KG1 (cell line): ENCODE measurements at regions not wholly inside any gene's neighbourhood (a gene's known extent, or its start where the extent isn't known, plus 50 kb on each side); places are given as distances from the start of the nearest gene placed in this dataset.
"Not testable (repeated sequence)": the region's sequence is repeated elsewhere in the genome, so short reads cannot be mapped to it uniquely, and the experiment has no call there.

ENCODE experiments used
- DNase-seq: peaks from one replicate; lab custom pipeline; 2025; lab: John Stamatoyannopoulos, UW

- DNase-seq: no peak
Observed at GRCh38 chr4:164095313-164096110, 601.0 kb downstream of the TMA16 start.

GRCh38 chr4:164096766-164097518 lies 602.5 kb downstream of the TMA16 start:
- DNase-seq: no peak

- not testable (repeated sequence) for DNase-seq
Observed at GRCh38 chr4:164100741-164101365, 606.4 kb downstream of the TMA16 start.

GRCh38 chr4:164108971-164109370 lies 614.5 kb downstream of the TMA16 start:
- no peak for DNase-seq

- DNase-seq: no peak
Observed at GRCh38 chr4:164109503-164109902, 615.0 kb downstream of the TMA16 start.

GRCh38 chr4:164115236-164115635 lies 620.7 kb downstream of the TMA16 start:
- DNase-seq: no peak

GRCh38 chr4:164116286-164116685 lies 621.8 kb downstream of the TMA16 start:
- no peak for DNase-seq

GRCh38 chr4:164134388-164134787 lies 619.5 kb upstream of the SMIM31 start:
- no peak for DNase-seq

- DNase-seq: no peak
Observed at GRCh38 chr4:164136180-164136616, 617.7 kb upstream of the SMIM31 start.

- no peak for DNase-seq
Observed at GRCh38 chr4:164138521-164138920, 615.4 kb upstream of the SMIM31 start.

GRCh38 chr4:164139291-164139690 lies 614.6 kb upstream of the SMIM31 start:
- DNase-seq: no peak

GRCh38 chr4:164141755-164142375 lies 612.1 kb upstream of the SMIM31 start:
- not testable (repeated sequence) for DNase-seq

- DNase-seq: no peak
Observed at GRCh38 chr4:164154416-164154815, 599.5 kb upstream of the SMIM31 start.

GRCh38 chr4:164169591-164169990 lies 584.3 kb upstream of the SMIM31 start:
- no peak for DNase-seq

- DNase-seq: no peak
Observed at GRCh38 chr4:164177153-164177552, 576.8 kb upstream of the SMIM31 start.

GRCh38 chr4:164177753-164178152 lies 576.2 kb upstream of the SMIM31 start:
- DNase-seq: no peak

GRCh38 chr4:164188236-164188635 lies 565.7 kb upstream of the SMIM31 start:
- DNase-seq: no peak

GRCh38 chr4:164192844-164193243 lies 561.1 kb upstream of the SMIM31 start:
- no peak for DNase-seq

- DNase-seq: no peak
Observed at GRCh38 chr4:164193676-164194075, 560.3 kb upstream of the SMIM31 start.

- DNase-seq: no peak
Observed at GRCh38 chr4:164197556-164197955, 556.4 kb upstream of the SMIM31 start.

GRCh38 chr4:164203476-164203875 lies 550.5 kb upstream of the SMIM31 start:
- DNase-seq: no peak

- no peak for DNase-seq
Observed at GRCh38 chr4:164204434-164204833, 549.5 kb upstream of the SMIM31 start.
